Bronchial epithelial cell (primary cell): ENCODE measurements at regions not wholly inside any gene's neighbourhood (a gene's known extent, or its start where the extent isn't known, plus 50 kb on each side); places are given as distances from the start of the nearest gene placed in this dataset.

Experiments used
- DNase-seq: peaks from one replicate; pipeline ENCODE4 v3.0.0-alpha.2; 2010; ENCODE audit warnings: low read depth
- FAIRE-seq: peaks from 2 replicates; lab custom pipeline; 2011; peaks lifted over from hg19 to GRCh38; lab: Jason Lieb, UNC
- H3K27me3 ChIP-seq: 2 replicates; pipeline ENCODE4 v1.5.1; 2011; ENCODE audit warnings: low read length; ENCODE audit not compliant: control insufficient read depth, insufficient read depth
- H3K36me3 ChIP-seq: 2 replicates; pipeline ENCODE4 v1.5.1; 2011; ENCODE audit warnings: low read length; ENCODE audit not compliant: control insufficient read depth, insufficient read depth
- H3K4me3 ChIP-seq: 2 replicates; pipeline ENCODE4 v1.5.1; 2011; ENCODE audit warnings: mild to moderate bottlenecking, low read depth, low read length, control low read depth
- TF ChIP-seq, protein P1 (sequence below): IDR thresholded peaks from 2 replicates; pipeline ENCODE4 v1.5.1; 2011; ENCODE audit warnings: mild to moderate bottlenecking, moderate library complexity, low read length, control low read depth, inconsistent platforms; ENCODE audit not compliant: insufficient read depth, severe bottlenecking

DNA sequence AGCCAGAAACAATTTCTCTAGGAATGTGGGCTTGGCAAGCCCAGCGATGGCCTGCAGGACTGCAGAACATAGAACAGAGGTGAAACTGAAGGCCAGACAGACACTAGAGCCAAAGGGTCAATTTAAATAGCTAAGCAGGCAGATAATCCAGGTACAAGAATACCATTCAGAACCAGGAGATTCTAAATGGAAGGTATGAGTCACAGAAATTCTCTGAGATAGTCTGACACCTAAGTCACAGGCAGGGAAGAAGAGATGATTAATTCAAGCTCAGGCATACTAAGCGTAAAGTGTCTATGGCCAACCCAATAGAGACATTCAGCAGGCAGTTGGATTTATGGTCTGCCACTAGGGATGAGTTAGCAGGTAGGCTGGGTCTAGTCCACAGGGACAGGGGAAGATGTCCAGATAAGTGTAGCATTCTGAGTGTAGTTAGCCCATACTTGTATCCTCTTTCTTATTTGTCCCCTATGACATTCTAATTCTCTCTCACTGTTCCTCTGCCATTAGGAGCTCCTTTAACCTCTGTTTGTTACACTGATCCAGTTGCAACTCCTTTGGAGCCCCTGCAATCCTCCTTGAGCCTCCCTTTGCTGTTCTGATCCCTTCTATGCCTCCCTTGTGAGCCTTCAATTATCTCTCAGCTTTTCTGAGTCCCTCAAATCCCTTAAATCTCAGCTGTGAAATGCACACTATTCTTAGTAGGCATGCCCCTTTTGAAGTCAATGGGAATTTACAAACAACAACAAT lies 383.8 kb downstream of the LMO4 start:
- H3K27me3 ChIP-seq, result no peaks in the 10 kb centered on the region
- TF ChIP-seq, protein P1, sequence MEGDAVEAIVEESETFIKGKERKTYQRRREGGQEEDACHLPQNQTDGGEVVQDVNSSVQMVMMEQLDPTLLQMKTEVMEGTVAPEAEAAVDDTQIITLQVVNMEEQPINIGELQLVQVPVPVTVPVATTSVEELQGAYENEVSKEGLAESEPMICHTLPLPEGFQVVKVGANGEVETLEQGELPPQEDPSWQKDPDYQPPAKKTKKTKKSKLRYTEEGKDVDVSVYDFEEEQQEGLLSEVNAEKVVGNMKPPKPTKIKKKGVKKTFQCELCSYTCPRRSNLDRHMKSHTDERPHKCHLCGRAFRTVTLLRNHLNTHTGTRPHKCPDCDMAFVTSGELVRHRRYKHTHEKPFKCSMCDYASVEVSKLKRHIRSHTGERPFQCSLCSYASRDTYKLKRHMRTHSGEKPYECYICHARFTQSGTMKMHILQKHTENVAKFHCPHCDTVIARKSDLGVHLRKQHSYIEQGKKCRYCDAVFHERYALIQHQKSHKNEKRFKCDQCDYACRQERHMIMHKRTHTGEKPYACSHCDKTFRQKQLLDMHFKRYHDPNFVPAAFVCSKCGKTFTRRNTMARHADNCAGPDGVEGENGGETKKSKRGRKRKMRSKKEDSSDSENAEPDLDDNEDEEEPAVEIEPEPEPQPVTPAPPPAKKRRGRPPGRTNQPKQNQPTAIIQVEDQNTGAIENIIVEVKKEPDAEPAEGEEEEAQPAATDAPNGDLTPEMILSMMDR, result no peak
- FAIRE-seq (no peak), DNase-seq (peak; percentile 74)
- no peaks in the 10 kb centered on the region for H3K36me3 ChIP-seq
- no peak overlapping the region for H3K4me3 ChIP-seq

DNA sequence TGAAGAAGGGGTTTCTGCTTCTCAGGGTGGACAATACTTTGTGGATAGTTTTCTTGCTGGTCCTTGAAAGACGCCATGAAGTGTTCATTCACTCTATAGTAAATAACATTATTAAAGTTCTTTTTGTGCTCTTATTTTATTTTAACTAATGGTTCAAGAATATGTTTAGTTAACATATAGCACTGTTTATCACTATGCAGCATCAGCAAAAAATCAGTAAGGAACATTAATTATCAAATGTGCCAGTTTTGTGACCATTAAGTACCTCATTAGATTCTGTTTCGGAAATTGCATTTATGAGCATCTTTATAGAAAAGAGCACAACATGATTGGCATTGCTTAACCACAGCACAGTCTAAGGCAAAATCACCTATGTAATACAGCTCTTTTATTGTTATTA lies 385.6 kb downstream of the LMO4 start:
- H3K36me3 ChIP-seq, result no peaks in the 10 kb centered on the region
- no peak overlapping the region for H3K4me3 ChIP-seq
- FAIRE-seq, result no peak
- no peaks in the 10 kb centered on the region for H3K27me3 ChIP-seq
- no peak for DNase-seq
- TF ChIP-seq, protein P1, result no peak

DNA sequence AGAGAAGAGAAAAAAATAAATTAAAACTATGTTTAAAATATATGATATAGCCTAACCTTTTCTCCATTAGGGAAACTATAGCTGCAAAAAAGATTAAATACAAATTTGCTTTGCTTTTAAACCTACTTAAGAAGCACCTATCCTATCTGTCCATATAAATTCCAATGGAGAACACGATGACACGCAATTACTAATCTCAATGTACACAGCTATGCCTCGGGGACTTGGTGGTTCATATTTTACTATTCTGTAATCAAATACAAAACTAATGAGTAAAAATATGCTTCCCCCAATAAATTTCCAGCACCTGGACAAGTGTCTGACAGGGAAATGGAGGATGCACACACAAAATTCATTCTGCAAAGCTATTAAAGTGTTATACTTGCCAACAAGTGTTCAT lies 386.4 kb downstream of the LMO4 start:
- H3K36me3 ChIP-seq, result no peaks in the 10 kb centered on the region
- no peaks in the 10 kb centered on the region for H3K27me3 ChIP-seq
- no peak overlapping the region for H3K4me3 ChIP-seq
- FAIRE-seq (no peak), DNase-seq (peak; percentile 65)
- TF ChIP-seq, protein P1, result no peak

DNA sequence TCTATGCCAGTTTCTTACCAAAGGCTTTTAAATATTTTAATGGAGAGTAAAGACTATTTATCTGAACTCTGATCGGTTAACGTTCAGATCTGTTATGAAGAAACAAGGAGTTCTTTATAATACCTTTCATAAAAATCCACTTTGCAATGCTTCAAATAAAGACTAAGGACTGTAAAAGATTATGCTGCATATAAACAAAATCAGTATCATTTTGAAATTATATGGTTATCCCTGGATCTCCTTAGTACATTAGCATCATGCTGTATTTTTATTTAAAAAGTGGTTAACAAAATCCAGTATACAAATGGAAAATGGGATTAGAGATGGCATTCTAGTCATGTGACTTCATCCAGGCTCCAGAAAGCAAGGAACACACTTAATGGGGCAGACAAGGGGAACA lies 386.8 kb downstream of the LMO4 start:
- H3K27me3 ChIP-seq, result no peaks in the 10 kb centered on the region
- H3K4me3 ChIP-seq, result no peak overlapping the region
- no peak for FAIRE-seq
- DNase-seq, result no peak
- TF ChIP-seq, protein P1, result no peak
- no peaks in the 10 kb centered on the region for H3K36me3 ChIP-seq

DNA sequence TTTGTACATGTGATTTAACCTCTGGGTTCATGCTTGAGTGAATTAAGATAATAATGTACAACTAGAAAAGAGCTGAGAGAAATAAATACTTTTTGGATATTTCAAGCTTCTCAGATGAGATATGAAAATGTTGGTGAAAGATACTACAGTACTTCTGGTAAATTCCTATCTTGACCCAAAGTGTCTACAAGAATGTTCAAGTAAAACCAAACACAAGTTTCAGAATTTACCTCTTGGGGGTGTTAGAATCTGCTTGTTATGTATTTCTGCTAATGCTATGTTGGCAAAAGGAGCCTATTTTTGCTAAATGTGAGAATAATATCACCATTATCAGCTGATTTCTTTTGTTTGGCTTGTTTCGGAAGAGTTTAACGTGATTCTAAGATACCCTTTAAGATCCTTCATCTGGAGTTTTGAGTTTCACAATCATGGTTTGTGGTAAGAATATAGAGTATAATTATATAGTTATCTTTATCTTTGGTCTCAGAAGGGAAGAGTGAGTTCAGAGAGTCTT lies 388.5 kb downstream of the LMO4 start:
- no peak for FAIRE-seq
- H3K27me3 ChIP-seq, result no peaks in the 10 kb centered on the region
- no peaks in the 10 kb centered on the region for H3K36me3 ChIP-seq
- H3K4me3 ChIP-seq, result no peak overlapping the region
- TF ChIP-seq, protein P1, result no peak
- no peak for DNase-seq
